Mesenchymal stem cell (in vitro differentiated cells and primary cell): ENCODE measurements at regions not wholly inside any gene's neighbourhood (a gene's known extent, or its start where the extent isn't known, plus 50 kb on each side); places are given as distances from the start of the nearest gene placed in this dataset.
"Not testable (repeated sequence)": the region's sequence is repeated elsewhere in the genome, so short reads cannot be mapped to it uniquely, and the experiment has no call there.

ENCODE experiments used
- DNase-seq: peaks from one replicate; pipeline ENCODE4 v3.0.0-alpha.2; 2013
- H2AFZ ChIP-seq: one replicate; pipeline ENCODE4 v1.6.1; 2013; ENCODE audit warnings: low read depth, mild to moderate bottlenecking, control low read depth, inconsistent platforms, low read length, moderate library complexity
- H2AK5ac ChIP-seq: 2 replicates; pipeline ENCODE4 v1.6.1; 2013; ENCODE audit warnings: low read length, moderate library complexity, mild to moderate bottlenecking, inconsistent platforms; ENCODE audit not compliant: severe bottlenecking
- H2BK120ac ChIP-seq: one replicate; pipeline ENCODE4 v1.6.1; 2013; ENCODE audit warnings: low read depth, mild to moderate bottlenecking, inconsistent platforms, low read length, moderate library complexity
- H2BK12ac ChIP-seq, 2 experiments: one replicate each; pipeline ENCODE4 v1.6.1; 2013; ENCODE audit warnings: inconsistent platforms in 2 of 2, low read length in 2 of 2, mild to moderate bottlenecking in 2 of 2, moderate library complexity in 2 of 2, control low read depth in 1 of 2
- H2BK15ac ChIP-seq: one replicate; pipeline ENCODE4 v1.6.1; 2013; ENCODE audit warnings: mild to moderate bottlenecking, low read depth, inconsistent platforms; ENCODE audit not compliant: poor library complexity, severe bottlenecking
- H2BK5ac ChIP-seq: 2 replicates; pipeline ENCODE4 v1.6.1; 2013; ENCODE audit warnings: low read depth, mild to moderate bottlenecking, low read length, control low read depth, inconsistent platforms; ENCODE audit not compliant: poor library complexity, severe bottlenecking
- H3K14ac ChIP-seq, 2 experiments: one replicate each; pipeline ENCODE4 v1.6.1; 2013; ENCODE audit warnings: inconsistent platforms in 2 of 2, low read length in 2 of 2, control low read depth in 1 of 2, mild to moderate bottlenecking in 1 of 2, moderate library complexity in 1 of 2
- H3K18ac ChIP-seq, 2 experiments: one replicate each; pipeline ENCODE4 v1.6.1; 2013; ENCODE audit warnings: inconsistent platforms in 2 of 2, low read length in 2 of 2, control low read depth in 1 of 2, low read depth in 1 of 2, mild to moderate bottlenecking in 1 of 2
- H3K23ac ChIP-seq, 2 experiments: one replicate each; pipeline ENCODE4 v1.6.1; 2013; ENCODE audit warnings: inconsistent platforms in 2 of 2, low read length in 2 of 2, mild to moderate bottlenecking in 2 of 2, moderate library complexity in 2 of 2, control low read depth in 1 of 2
- H3K27ac ChIP-seq: 2 replicates; pipeline ENCODE4 v1.5.1; 2013; ENCODE audit warnings: mild to moderate bottlenecking, moderate library complexity, low read length, control low read depth, inconsistent platforms; ENCODE audit not compliant: poor library complexity, severe bottlenecking
- H3K27me3 ChIP-seq, 2 experiments: 2 replicates each; pipeline versions ENCODE4 v1.6.1 to v1.7.0; 2013; ENCODE audit warnings: low read length in 2 of 2, mild to moderate bottlenecking in 2 of 2, moderate library complexity in 2 of 2, control low read depth in 1 of 2, inconsistent platforms in 1 of 2; ENCODE audit not compliant: control insufficient read depth in 1 of 2, insufficient read depth in 1 of 2
- H3K36me3 ChIP-seq, 2 experiments: 2 replicates each; pipeline versions ENCODE4 v1.6.1 to v1.7.0; 2013; ENCODE audit warnings: low read length in 2 of 2, control low read depth in 1 of 2, inconsistent platforms in 1 of 2, low read depth in 1 of 2, mild to moderate bottlenecking in 1 of 2; ENCODE audit not compliant: insufficient read depth in 2 of 2, control insufficient read depth in 1 of 2
- H3K4ac ChIP-seq, 2 experiments: one replicate each; pipeline ENCODE4 v1.6.1; 2013; ENCODE audit warnings: inconsistent platforms in 2 of 2, low read length in 2 of 2, mild to moderate bottlenecking in 2 of 2, moderate library complexity in 2 of 2, control low read depth in 1 of 2, low read depth in 1 of 2
- H3K4me1 ChIP-seq: 2 replicates; pipeline ENCODE4 v1.6.1; 2013; ENCODE audit warnings: low read depth, low read length, control low read depth; ENCODE audit not compliant: control insufficient read depth, insufficient read depth
- H3K4me2 ChIP-seq: 2 replicates; pipeline ENCODE4 v1.6.1; 2013; ENCODE audit warnings: low read length, mild to moderate bottlenecking, inconsistent platforms; ENCODE audit not compliant: poor library complexity, severe bottlenecking
- H3K4me3 ChIP-seq, 2 experiments: 2 replicates each; pipeline versions ENCODE4 v1.5.1 to v1.7.0; 2013; ENCODE audit warnings: low read length in 2 of 2, mild to moderate bottlenecking in 2 of 2, control low read depth in 1 of 2, low read depth in 1 of 2; ENCODE audit not compliant: insufficient read depth in 1 of 2
- H3K79me1 ChIP-seq: replicated peaks from 2 replicates; pipeline ENCODE4 v1.6.1; 2013; ENCODE audit warnings: mild to moderate bottlenecking, control low read depth, low read length, inconsistent platforms; ENCODE audit not compliant: poor library complexity, severe bottlenecking
- H3K9ac ChIP-seq: 2 replicates; pipeline ENCODE4 v1.7.0; 2013; ENCODE audit warnings: mild to moderate bottlenecking, low read length, moderate library complexity
- H3K9me3 ChIP-seq: 2 replicates; pipeline ENCODE4 v1.7.0; 2013; ENCODE audit warnings: mild to moderate bottlenecking, low read length; ENCODE audit not compliant: control insufficient read depth
- H4K8ac ChIP-seq: one replicate; pipeline ENCODE4 v1.6.1; 2013; ENCODE audit warnings: inconsistent platforms, mild to moderate bottlenecking, low read length, moderate library complexity
- H4K91ac ChIP-seq: one replicate; pipeline ENCODE4 v1.6.1; 2013; ENCODE audit warnings: mild to moderate bottlenecking, low read length, inconsistent platforms
- WGBS: methylation state at CpG from one replicate; pipeline ENCODE4 v1.1.7; 2013; ENCODE audit warnings: mixed read lengths; 5-methylcytosine and 5-hydroxymethylcytosine counted together

- H3K4ac ChIP-seq, result no peak overlapping the region
- H2BK12ac ChIP-seq, result no peak overlapping the region
- H4K8ac ChIP-seq, result no peak overlapping the region
- WGBS, result 25% methylated on average over 11 of the region's 11 CpGs
- no peak overlapping the region for H2BK5ac ChIP-seq
- no peak overlapping the region for H2AFZ ChIP-seq
- no peak overlapping the region for H3K23ac ChIP-seq
- H3K4me2 ChIP-seq, result no peak overlapping the region
- H3K18ac ChIP-seq, result no peak overlapping the region
- DNase-seq, result no peak
- H3K27ac ChIP-seq, result no peak overlapping the region
- H2BK15ac ChIP-seq, result no peak overlapping the region
- H2BK120ac ChIP-seq, result no peak overlapping the region
- H3K36me3 ChIP-seq, result no peaks in the 10 kb centered on the region
- H2AK5ac ChIP-seq, result no peak overlapping the region
- H3K4me3 ChIP-seq, result no peak overlapping the region
- no peak overlapping the region for H3K9ac ChIP-seq
- no peaks in the 10 kb centered on the region for H3K4me1 ChIP-seq
- no peak overlapping the region for H4K91ac ChIP-seq
- no peaks in the 10 kb centered on the region for H3K79me1 ChIP-seq
- peaks cover 0 to 3% of the 10 kb centered on the region in 2 experiments for H3K27me3 ChIP-seq
- no peak overlapping the region for H3K14ac ChIP-seq
- no peaks in the 10 kb centered on the region for H3K9me3 ChIP-seq
Measured at GRCh38 chr4:9703391-9703790, 78.0 kb upstream of the DRD5 start.

- H2AK5ac ChIP-seq, H3K4me3 ChIP-seq, H2BK5ac ChIP-seq, H3K4me1 ChIP-seq, H4K8ac ChIP-seq, H3K9ac ChIP-seq, H3K9me3 ChIP-seq, H3K23ac ChIP-seq, H3K27me3 ChIP-seq, H3K18ac ChIP-seq, H2AFZ ChIP-seq, H3K27ac ChIP-seq, H3K4me2 ChIP-seq, H3K4ac ChIP-seq, H4K91ac ChIP-seq, H2BK15ac ChIP-seq, H2BK120ac ChIP-seq, H3K14ac ChIP-seq, H3K36me3 ChIP-seq, DNase-seq, H3K79me1 ChIP-seq, H2BK12ac ChIP-seq: not testable (repeated sequence)
- WGBS, result 83% methylated on average over 6 of the region's 6 CpGs
Measured at GRCh38 chr4:9704126-9704525, 77.3 kb upstream of the DRD5 start.

GRCh38 chr4:9704551-9705332, 76.7 kb upstream of the DRD5 start:
- no peak overlapping the region for H2AK5ac ChIP-seq
- H3K27ac ChIP-seq, result no peak overlapping the region
- no peak overlapping the region for H3K9ac ChIP-seq
- no peak overlapping the region for H3K4me3 ChIP-seq
- no peak overlapping the region for H3K14ac ChIP-seq
- no peak overlapping the region for H2AFZ ChIP-seq
- no peak overlapping the region for H4K8ac ChIP-seq
- H3K18ac ChIP-seq, result no peak overlapping the region
- H2BK12ac ChIP-seq, result no peak overlapping the region
- no peaks in the 10 kb centered on the region for H3K9me3 ChIP-seq
- H3K4me1 ChIP-seq, result peaks cover under 1% of the 10 kb centered on the region
- peaks cover 0 to 3% of the 10 kb centered on the region in 2 experiments for H3K27me3 ChIP-seq
- no peaks in the 10 kb centered on the region for H3K79me1 ChIP-seq
- WGBS, result 80% methylated on average over 13 of the region's 13 CpGs
- H3K23ac ChIP-seq, result no peak overlapping the region
- no peak for DNase-seq
- no peak overlapping the region for H3K4ac ChIP-seq
- H3K4me2 ChIP-seq, result no peak overlapping the region
- no peak overlapping the region for H2BK15ac ChIP-seq
- no peaks in the 10 kb centered on the region for H3K36me3 ChIP-seq
- no peak overlapping the region for H4K91ac ChIP-seq
- H2BK120ac ChIP-seq, result no peak overlapping the region
- H2BK5ac ChIP-seq, result no peak overlapping the region

- H2BK120ac ChIP-seq, H3K14ac ChIP-seq, H3K4me2 ChIP-seq, H3K79me1 ChIP-seq, H3K9me3 ChIP-seq, H3K36me3 ChIP-seq, H3K9ac ChIP-seq, H4K91ac ChIP-seq, H3K27me3 ChIP-seq, H2BK5ac ChIP-seq, H4K8ac ChIP-seq, H3K27ac ChIP-seq, DNase-seq, H3K18ac ChIP-seq, H3K4me1 ChIP-seq, H2AFZ ChIP-seq, H3K23ac ChIP-seq, H2BK15ac ChIP-seq, H3K4me3 ChIP-seq, H2AK5ac ChIP-seq, H2BK12ac ChIP-seq, H3K4ac ChIP-seq: not testable (repeated sequence)
- WGBS, result 65% methylated on average over 5 of the region's 10 CpGs
Measured at GRCh38 chr4:9707281-9707680, 74.2 kb upstream of the DRD5 start.
